HepG2 (cell line): ENCODE measurements at regions not wholly inside any gene's neighbourhood (a gene's known extent, or its start where the extent isn't known, plus 50 kb on each side); places are given as distances from the start of the nearest gene placed in this dataset.

Experiments used
- ATAC-seq: fragments of 200-7000 bp; cut with Tn5 transposase; 3 replicates; pipeline ENCODE4 v1.9.1; 2020; ENCODE audit warnings: mild to moderate bottlenecking, moderate library complexity
- BruUV-seq: library from RNA; stranded (reverse); fragments of 400-500 nt; replicated peaks from 2 replicates; lab custom pipeline; 2021; lab: Mats Ljungman, UMichigan
- CTCF ChIA-PET: fragments of 300-600 bp; formaldehyde crosslinking; extraction: SDS; loops from one replicate; lab custom pipeline; 2021; ENCODE audit warnings: low total read pairs, inconsistent platforms, low intra/inter-chr PET ratio; lab: Yijun Ruan, JAX
- POLR2A ChIA-PET: fragments of 350-600 bp; sonication (Branson Sonifier 250); formaldehyde crosslinking; loops from one replicate; lab custom pipeline; 2020; ENCODE audit warnings: antibody characterized with exemption, inconsistent platforms; lab: Yijun Ruan, JAX
- DNase-seq: peaks from one replicate; pipeline ENCODE4 v3.0.0-alpha.2; 2015; ENCODE audit warnings: low spot score
- FAIRE-seq: peaks from 3 replicates; lab custom pipeline; 2011; peaks lifted over from hg19 to GRCh38; lab: Jason Lieb, UNC
- H2AFZ ChIP-seq: one replicate; pipeline ENCODE4 v1.6.1; 2011; ENCODE audit warnings: low read length, inconsistent platforms
- H3K27ac ChIP-seq: fragments of 300-600 bp; 3 replicates; pipeline ENCODE4 v1.8.0; 2011; ENCODE audit warnings: mixed run types, mild to moderate bottlenecking, mixed read lengths, low read length, inconsistent platforms; ENCODE audit not compliant: insufficient read depth; ENCODE audit errors: extremely low read length
- H3K27me3 ChIP-seq, 2 experiments: fragments of 200-600 bp in 1 of 2; 2 replicates in 1 of 2; 3 replicates in 1 of 2; pipeline versions ENCODE4 v1.6.0 to v1.8.0; 2011; ENCODE audit warnings: low read length in 2 of 2, mild to moderate bottlenecking in 2 of 2, moderate library complexity in 2 of 2, inconsistent platforms in 1 of 2; ENCODE audit not compliant: insufficient read depth in 2 of 2, control insufficient read depth in 1 of 2
- H3K36me3 ChIP-seq, 2 experiments: fragments of 200-600 bp in 1 of 2; replicated peaks in 1 of 2; 2 replicates in 1 of 2; 3 replicates in 1 of 2; pipeline versions ENCODE4 v1.5.1 to v1.8.0; 2011; ENCODE audit warnings: low read length in 2 of 2, inconsistent platforms in 1 of 2; ENCODE audit not compliant: insufficient read depth in 2 of 2, control insufficient read depth in 1 of 2
- H3K4me1 ChIP-seq: 2 replicates; pipeline ENCODE4 v1.5.1; 2012; ENCODE audit warnings: low read length, inconsistent platforms; ENCODE audit not compliant: insufficient read depth
- H3K4me2 ChIP-seq: 2 replicates; pipeline ENCODE4 v1.6.0; 2011; ENCODE audit warnings: low read depth, low read length, inconsistent platforms
- H3K4me3 ChIP-seq, 3 experiments: fragments of 200-600 bp in 1 of 3; sonication (generic), shearing (Covaris generic) in 1 of 3; replicated peaks in 1 of 3; 2 replicates each; pipeline ENCODE4 v1.5.1; 2011 to 2016; ENCODE audit warnings: low read length in 3 of 3, inconsistent platforms in 2 of 3, low read depth in 2 of 3, mild to moderate bottlenecking in 2 of 3, control low read depth in 1 of 3, mixed read lengths in 1 of 3; ENCODE audit not compliant: insufficient read depth in 1 of 3
- H3K79me2 ChIP-seq: one replicate; pipeline ENCODE4 v1.6.1; 2011; ENCODE audit warnings: low read length, inconsistent platforms; ENCODE audit not compliant: insufficient read depth
- H3K9ac ChIP-seq: 2 replicates; pipeline ENCODE4 v1.6.0; 2011; ENCODE audit warnings: mild to moderate bottlenecking, low read depth, low read length, inconsistent platforms; ENCODE audit not compliant: insufficient read depth
- H3K9me3 ChIP-seq: 2 replicates; pipeline ENCODE4 v1.5.1; 2012; ENCODE audit warnings: mild to moderate bottlenecking, low read length
- H4K20me1 ChIP-seq: 2 replicates; pipeline ENCODE4 v1.6.0; 2011; ENCODE audit warnings: inconsistent platforms, mild to moderate bottlenecking, low read length, moderate library complexity; ENCODE audit not compliant: insufficient read depth
- DPF2 ChIP-seq: sonication (generic); formaldehyde crosslinking; IDR thresholded peaks from 2 replicates; pipeline ENCODE4 v1.4.0; 2020; ENCODE audit warnings: mild to moderate bottlenecking, low read depth, missing genetic modification reagents, borderline replicate concordance
- ONECUT2 ChIP-seq: sonication (generic); formaldehyde crosslinking; IDR thresholded peaks from 2 replicates; pipeline ENCODE4 v1.4.0; 2020; ENCODE audit warnings: missing genetic modification reagents
- SUZ12 ChIP-seq: fragments of 150-350 bp; IDR thresholded peaks from 2 replicates; pipeline ENCODE4 v1.6.1; 2014; ENCODE audit warnings: low read depth, low read length
- ZFP82 ChIP-seq: sonication (generic); formaldehyde crosslinking; IDR thresholded peaks from 2 replicates; pipeline ENCODE4 v1.5.1; 2020; ENCODE audit warnings: mild to moderate bottlenecking, missing genetic modification reagents, borderline replicate concordance
- ZNF761 ChIP-seq: sonication (generic); formaldehyde crosslinking; conservative IDR thresholded peaks from 2 replicates; pipeline ENCODE4 v1.4.0; 2020; ENCODE audit warnings: mild to moderate bottlenecking, missing genetic modification reagents
- WGBS: methylation state at CpG from one replicate; pipeline ENCODE4 v1.1.6; 2017; ENCODE audit warnings: low lambda C conversion rate; 5-methylcytosine and 5-hydroxymethylcytosine counted together
- in situ Hi-C: cut with HindIII; loops from 2 replicates; pipeline ENCODE4 v1.10.0; 2017; ENCODE audit warnings: low pct_unique_long_range_greater_than_20kb; ENCODE audit not compliant: extremely low pct_ligation_motif_present
- intact Hi-C: fragments of 100-400 bp; cut with micrococcal nuclease; formaldehyde crosslinking; loops from one replicate; pipeline ENCODE4 v1.10.0; 2022; ENCODE audit not compliant: unreplicated experiment
- TF ChIP-seq, protein P1 (sequence below): sonication (generic); formaldehyde crosslinking; IDR thresholded peaks from 2 replicates; pipeline ENCODE4 v1.4.0; 2020; ENCODE audit warnings: missing genetic modification reagents, borderline replicate concordance
- TF ChIP-seq, protein P2 (sequence below): sonication (generic); formaldehyde crosslinking; IDR thresholded peaks from 2 replicates; pipeline ENCODE4 v1.5.0; 2020; ENCODE audit warnings: mild to moderate bottlenecking, missing genetic modification reagents, borderline replicate concordance

DNA sequence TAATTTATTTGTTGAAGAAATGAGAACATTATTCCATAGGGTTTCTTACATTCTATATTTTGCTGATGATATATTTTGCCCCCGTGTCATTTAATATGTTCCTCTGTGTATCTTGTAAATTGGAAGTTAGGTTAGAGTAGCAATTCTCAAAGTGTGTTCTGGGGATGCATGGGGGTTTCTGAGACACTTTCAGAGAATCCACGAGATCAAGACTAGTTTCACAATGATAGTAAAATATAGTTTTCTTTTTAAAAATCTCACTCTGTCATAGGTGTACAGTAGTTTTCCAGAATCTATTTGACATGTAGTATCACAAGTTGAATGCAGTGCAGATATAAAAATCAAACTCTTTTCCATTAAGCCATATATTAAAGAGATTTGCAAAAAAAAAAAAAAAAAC, 488.6 kb upstream of the SGCD start (continued):
- TF ChIP-seq DPF2 (CRISPR knock-in tag) = no peak

DNA sequence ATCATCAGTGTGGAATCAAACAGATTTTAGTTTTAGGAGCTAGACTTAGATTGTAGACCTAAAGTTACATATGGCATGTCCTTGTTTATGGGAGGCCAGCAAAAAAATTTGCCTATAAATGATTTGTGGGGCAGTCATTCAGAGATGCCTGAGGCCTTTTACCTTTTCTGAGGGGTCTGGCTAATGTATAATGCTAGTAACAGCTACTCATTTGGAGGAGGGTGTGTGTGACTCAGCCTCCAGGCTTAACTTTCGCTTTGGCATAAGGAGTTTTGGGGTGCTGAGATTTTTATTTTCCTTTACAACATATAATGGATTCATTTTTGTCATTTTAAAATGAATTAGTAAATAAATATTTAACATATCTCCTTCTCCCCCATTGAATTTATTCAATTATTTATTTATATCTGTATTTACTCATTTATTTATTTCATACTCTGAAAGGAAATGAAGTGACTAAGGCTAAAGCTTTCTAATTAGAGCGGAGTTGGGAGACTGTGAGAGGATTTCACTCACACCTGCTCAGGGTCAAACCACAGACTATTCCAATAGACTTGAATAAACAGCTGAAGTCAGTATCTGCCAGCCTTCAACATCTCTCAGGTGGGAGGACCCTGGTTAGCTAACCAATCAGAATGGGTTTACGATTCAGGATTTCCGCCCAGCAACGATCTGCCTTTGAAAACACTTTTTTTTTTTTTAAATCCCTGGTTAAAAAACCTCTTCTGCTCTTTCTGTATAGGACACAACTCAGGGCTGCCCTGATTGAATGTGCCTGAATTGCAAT, 487.5 kb upstream of the SGCD start:
- no peaks in the 10 kb centered on the region for H3K27me3 ChIP-seq
- no peak for FAIRE-seq
- TF ChIP-seq, protein P1, sequence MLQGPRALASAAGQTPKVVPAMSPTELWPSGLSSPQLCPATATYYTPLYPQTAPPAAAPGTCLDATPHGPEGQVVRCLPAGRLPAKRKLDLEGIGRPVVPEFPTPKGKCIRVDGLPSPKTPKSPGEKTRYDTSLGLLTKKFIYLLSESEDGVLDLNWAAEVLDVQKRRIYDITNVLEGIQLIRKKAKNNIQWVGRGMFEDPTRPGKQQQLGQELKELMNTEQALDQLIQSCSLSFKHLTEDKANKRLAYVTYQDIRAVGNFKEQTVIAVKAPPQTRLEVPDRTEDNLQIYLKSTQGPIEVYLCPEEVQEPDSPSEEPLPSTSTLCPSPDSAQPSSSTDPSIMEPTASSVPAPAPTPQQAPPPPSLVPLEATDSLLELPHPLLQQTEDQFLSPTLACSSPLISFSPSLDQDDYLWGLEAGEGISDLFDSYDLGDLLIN (CRISPR knock-in tag) = no peak
- TF ChIP-seq ZNF761 (CRISPR knock-in tag) (no peak), ONECUT2 (no peak), ZFP82 (no peak), SUZ12 (no peak)
- TF ChIP-seq, protein P2, sequence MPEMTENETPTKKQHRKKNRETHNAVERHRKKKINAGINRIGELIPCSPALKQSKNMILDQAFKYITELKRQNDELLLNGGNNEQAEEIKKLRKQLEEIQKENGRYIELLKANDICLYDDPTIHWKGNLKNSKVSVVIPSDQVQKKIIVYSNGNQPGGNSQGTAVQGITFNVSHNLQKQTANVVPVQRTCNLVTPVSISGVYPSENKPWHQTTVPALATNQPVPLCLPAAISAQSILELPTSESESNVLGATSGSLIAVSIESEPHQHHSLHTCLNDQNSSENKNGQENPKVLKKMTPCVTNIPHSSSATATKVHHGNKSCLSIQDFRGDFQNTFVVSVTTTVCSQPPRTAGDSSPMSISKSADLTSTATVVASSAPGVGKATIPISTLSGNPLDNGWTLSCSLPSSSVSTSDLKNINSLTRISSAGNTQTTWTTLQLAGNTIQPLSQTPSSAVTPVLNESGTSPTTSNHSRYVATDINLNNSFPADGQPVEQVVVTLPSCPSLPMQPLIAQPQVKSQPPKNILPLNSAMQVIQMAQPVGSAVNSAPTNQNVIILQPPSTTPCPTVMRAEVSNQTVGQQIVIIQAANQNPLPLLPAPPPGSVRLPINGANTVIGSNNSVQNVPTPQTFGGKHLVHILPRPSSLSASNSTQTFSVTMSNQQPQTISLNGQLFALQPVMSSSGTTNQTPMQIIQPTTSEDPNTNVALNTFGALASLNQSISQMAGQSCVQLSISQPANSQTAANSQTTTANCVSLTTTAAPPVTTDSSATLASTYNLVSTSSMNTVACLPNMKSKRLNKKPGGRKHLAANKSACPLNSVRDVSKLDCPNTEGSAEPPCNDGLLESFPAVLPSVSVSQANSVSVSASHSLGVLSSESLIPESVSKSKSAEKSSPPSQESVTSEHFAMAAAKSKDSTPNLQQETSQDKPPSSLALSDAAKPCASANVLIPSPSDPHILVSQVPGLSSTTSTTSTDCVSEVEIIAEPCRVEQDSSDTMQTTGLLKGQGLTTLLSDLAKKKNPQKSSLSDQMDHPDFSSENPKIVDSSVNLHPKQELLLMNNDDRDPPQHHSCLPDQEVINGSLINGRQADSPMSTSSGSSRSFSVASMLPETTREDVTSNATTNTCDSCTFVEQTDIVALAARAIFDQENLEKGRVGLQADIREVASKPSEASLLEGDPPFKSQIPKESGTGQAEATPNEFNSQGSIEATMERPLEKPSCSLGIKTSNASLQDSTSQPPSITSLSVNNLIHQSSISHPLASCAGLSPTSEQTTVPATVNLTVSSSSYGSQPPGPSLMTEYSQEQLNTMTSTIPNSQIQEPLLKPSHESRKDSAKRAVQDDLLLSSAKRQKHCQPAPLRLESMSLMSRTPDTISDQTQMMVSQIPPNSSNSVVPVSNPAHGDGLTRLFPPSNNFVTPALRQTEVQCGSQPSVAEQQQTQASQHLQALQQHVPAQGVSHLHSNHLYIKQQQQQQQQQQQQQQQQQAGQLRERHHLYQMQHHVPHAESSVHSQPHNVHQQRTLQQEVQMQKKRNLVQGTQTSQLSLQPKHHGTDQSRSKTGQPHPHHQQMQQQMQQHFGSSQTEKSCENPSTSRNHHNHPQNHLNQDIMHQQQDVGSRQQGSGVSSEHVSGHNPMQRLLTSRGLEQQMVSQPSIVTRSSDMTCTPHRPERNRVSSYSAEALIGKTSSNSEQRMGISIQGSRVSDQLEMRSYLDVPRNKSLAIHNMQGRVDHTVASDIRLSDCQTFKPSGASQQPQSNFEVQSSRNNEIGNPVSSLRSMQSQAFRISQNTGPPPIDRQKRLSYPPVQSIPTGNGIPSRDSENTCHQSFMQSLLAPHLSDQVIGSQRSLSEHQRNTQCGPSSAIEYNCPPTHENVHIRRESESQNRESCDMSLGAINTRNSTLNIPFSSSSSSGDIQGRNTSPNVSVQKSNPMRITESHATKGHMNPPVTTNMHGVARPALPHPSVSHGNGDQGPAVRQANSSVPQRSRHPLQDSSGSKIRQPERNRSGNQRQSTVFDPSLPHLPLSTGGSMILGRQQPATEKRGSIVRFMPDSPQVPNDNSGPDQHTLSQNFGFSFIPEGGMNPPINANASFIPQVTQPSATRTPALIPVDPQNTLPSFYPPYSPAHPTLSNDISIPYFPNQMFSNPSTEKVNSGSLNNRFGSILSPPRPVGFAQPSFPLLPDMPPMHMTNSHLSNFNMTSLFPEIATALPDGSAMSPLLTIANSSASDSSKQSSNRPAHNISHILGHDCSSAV = no peak
- intact Hi-C loops = loop anchor here (5.0 kb wide), 1 partner anchor 1213 kb away; no protein-coding TSS in a partner anchor
- H3K9me3 ChIP-seq = no peaks in the 10 kb centered on the region
- no peaks in the 10 kb centered on the region for H3K79me2 ChIP-seq
- ChIA-PET POLR2A (no interaction called here), CTCF (no interaction called here)
- H2AFZ ChIP-seq = no peak overlapping the region
- H3K4me1 ChIP-seq = no peaks in the 10 kb centered on the region
- no peak overlapping the region for H3K27ac ChIP-seq
- no peak for ATAC-seq
- H3K4me3 ChIP-seq = no peak overlapping the region
- BruUV-seq = no TSS peak
- no peaks in the 10 kb centered on the region for H3K36me3 ChIP-seq
- no peak overlapping the region for H3K4me2 ChIP-seq
- 8% methylated on average over 5 of the region's 5 CpGs for WGBS
- in situ Hi-C loops = no loop called here
- no peak overlapping the region for H3K9ac ChIP-seq
- no peaks in the 10 kb centered on the region for H4K20me1 ChIP-seq
- no peak for DNase-seq
